Neural progenitor cell (in vitro differentiated cells): ENCODE measurements at regions not wholly inside any gene's neighbourhood (a gene's known extent, or its start where the extent isn't known, plus 50 kb on each side); places are given as distances from the start of the nearest gene placed in this dataset.

Experiments used
- DNase-seq: peaks from one replicate; pipeline ENCODE4 v3.0.0-alpha.2; 2016; ENCODE audit warnings: low spot score
- H2AFZ ChIP-seq: fragments of 200-600 bp; sonication (generic); replicated peaks from 2 replicates; pipeline ENCODE4 v1.6.1; 2016; ENCODE audit warnings: antibody characterized with exemption
- H3F3A ChIP-seq: fragments of 200-600 bp; sonication (generic); 2 replicates; pipeline ENCODE4 v1.6.1; 2016; ENCODE audit warnings: antibody characterized with exemption, low read depth
- H3K27ac ChIP-seq: fragments of 200-600 bp; sonication (generic); 2 replicates; pipeline ENCODE4 v1.5.1; 2016; ENCODE audit warnings: mild to moderate bottlenecking
- H3K27me3 ChIP-seq: fragments of 200-600 bp; sonication (generic); 2 replicates; pipeline ENCODE4 v1.6.1; 2016; ENCODE audit warnings: mild to moderate bottlenecking, moderate library complexity
- H3K36me3 ChIP-seq: fragments of 200-600 bp; sonication (generic); 2 replicates; pipeline ENCODE4 v1.5.1; 2016
- H3K4me1 ChIP-seq: fragments of 200-600 bp; sonication (generic); 2 replicates; pipeline ENCODE4 v1.6.1; 2016; ENCODE audit warnings: mixed run types
- H3K4me2 ChIP-seq: fragments of 200-600 bp; sonication (generic); 2 replicates; pipeline ENCODE4 v1.6.1; 2016
- H3K4me3 ChIP-seq: fragments of 200-600 bp; sonication (generic); 2 replicates; pipeline ENCODE4 v1.5.1; 2016
- H3K79me2 ChIP-seq: fragments of 200-600 bp; sonication (generic); 2 replicates; pipeline ENCODE4 v1.6.1; 2016; ENCODE audit warnings: low read depth
- H3K9ac ChIP-seq: fragments of 200-600 bp; sonication (generic); 2 replicates; pipeline ENCODE4 v1.6.1; 2016
- H3K9me3 ChIP-seq: fragments of 200-600 bp; sonication (generic); 2 replicates; pipeline ENCODE4 v1.5.1; 2016; ENCODE audit warnings: low read depth
- H4K20me1 ChIP-seq: fragments of 200-600 bp; sonication (generic); 2 replicates; pipeline ENCODE4 v1.6.1; 2016; ENCODE audit warnings: low read depth
- H3K27ac Mint-ChIP-seq: 3 replicates; pipeline ENCODE4 v1.8.0; 2021; ENCODE audit warnings: mixed read lengths
- H3K27me3 Mint-ChIP-seq: 2 replicates; pipeline ENCODE4 v1.8.0; 2022; ENCODE audit warnings: low read depth, mild to moderate bottlenecking, inconsistent platforms, moderate library complexity, mixed read lengths; ENCODE audit not compliant: insufficient read depth
- H3K36me3 Mint-ChIP-seq: 3 replicates; pipeline ENCODE4 v1.8.0; 2021; ENCODE audit warnings: mixed read lengths
- H3K4me1 Mint-ChIP-seq: 3 replicates; pipeline ENCODE4 v1.8.0; 2021; ENCODE audit warnings: mixed read lengths
- H3K4me3 Mint-ChIP-seq: 3 replicates; pipeline ENCODE4 v1.8.0; 2021; ENCODE audit warnings: mild to moderate bottlenecking, moderate library complexity, mixed read lengths
- H3K9me3 Mint-ChIP-seq: 3 replicates; pipeline ENCODE4 v1.8.0; 2020; ENCODE audit warnings: mixed read lengths
- CTCF ChIP-seq: fragments of 200-600 bp; sonication (generic); IDR thresholded peaks from 2 replicates; pipeline ENCODE4 v1.5.1; 2017; ENCODE audit warnings: antibody characterized with exemption, mild to moderate bottlenecking
- EZH2 ChIP-seq: fragments of 200-600 bp; sonication (generic); IDR thresholded peaks from 2 replicates; pipeline ENCODE4 v1.6.1; 2017; ENCODE audit warnings: antibody characterized with exemption, mild to moderate bottlenecking, moderate library complexity
- EZH2phosphoT487 ChIP-seq: fragments of 200-600 bp; sonication (generic); IDR thresholded peaks from 2 replicates; pipeline ENCODE4 v1.6.1; 2017; ENCODE audit warnings: antibody characterized with exemption

GRCh38 chrX:155767051-155767875 lies 113.9 kb upstream of the VAMP7 start:
- H3K27me3 ChIP-seq: no peaks in the 10 kb centered on the region
- no peaks in the 10 kb centered on the region for H3K9me3 ChIP-seq
- no peak overlapping the region for H3K27ac Mint-ChIP-seq
- peak overlapping the region; percentile 93 for H2AFZ ChIP-seq
- H3K79me2 ChIP-seq: no peaks in the 10 kb centered on the region
- no peaks in the 10 kb centered on the region for H4K20me1 ChIP-seq
- H3K4me3 ChIP-seq: peak overlapping the region; percentile 55
- no peaks in the 10 kb centered on the region for H3K9me3 Mint-ChIP-seq
- peaks cover 4% of the 10 kb centered on the region for H3K4me1 ChIP-seq
- peaks cover 2% of the 10 kb centered on the region for H3K27me3 Mint-ChIP-seq
- peak overlapping the region; percentile 86 for H3K4me3 Mint-ChIP-seq
- peaks cover 3% of the 10 kb centered on the region for H3K4me1 Mint-ChIP-seq
- no peaks in the 10 kb centered on the region for H3K36me3 Mint-ChIP-seq
- no peaks in the 10 kb centered on the region for H3K36me3 ChIP-seq
- peak; percentile 76 for DNase-seq
- TF ChIP-seq EZH2phosphoT487: no peak
- TF ChIP-seq CTCF: no peak
- TF ChIP-seq EZH2: no peak
- H3K27ac ChIP-seq: no peak overlapping the region
- H3K4me2 ChIP-seq: peak overlapping the region; percentile 78
- H3K9ac ChIP-seq: no peak overlapping the region
- no peaks in the 10 kb centered on the region for H3F3A ChIP-seq

- Histone ChIP-seq H3K4me3 (peak overlapping the region; percentile 55), H3K27ac (no peak overlapping the region), H3K4me2 (peak overlapping the region; percentile 78), H4K20me1 (no peaks in the 10 kb centered on the region), H3K9ac (no peak overlapping the region), H3K36me3 (no peaks in the 10 kb centered on the region), H3K79me2 (no peaks in the 10 kb centered on the region), H2AFZ (peak overlapping the region; percentile 85), H3F3A (no peaks in the 10 kb centered on the region), H3K4me1 (peaks cover 4% of the 10 kb centered on the region), H3K9me3 (peaks cover under 1% of the 10 kb centered on the region), H3K27me3 (no peaks in the 10 kb centered on the region)
- peaks cover 2% of the 10 kb centered on the region for H3K27me3 Mint-ChIP-seq
- no peak for DNase-seq
- H3K27ac Mint-ChIP-seq: no peak overlapping the region
- no peaks in the 10 kb centered on the region for H3K36me3 Mint-ChIP-seq
- peak overlapping the region; percentile 86 for H3K4me3 Mint-ChIP-seq
- H3K4me1 Mint-ChIP-seq: peaks cover 3% of the 10 kb centered on the region
- H3K9me3 Mint-ChIP-seq: no peaks in the 10 kb centered on the region
- TF ChIP-seq EZH2phosphoT487 (no peak), CTCF (no peak), EZH2 (no peak)
These were observed 114.8 kb upstream of the VAMP7 start for GRCh38 chrX:155766321-155766720.

- Mint-ChIP-seq H3K36me3 (no peaks in the 10 kb centered on the region), H3K4me1 (peaks cover 7% of the 10 kb centered on the region), H3K27me3 (no peaks in the 10 kb centered on the region), H3K27ac (no peak overlapping the region), H3K9me3 (peaks cover 2% of the 10 kb centered on the region), H3K4me3 (no peak overlapping the region)
- Histone ChIP-seq H3K27me3 (no peaks in the 10 kb centered on the region), H3K4me3 (no peak overlapping the region), H3K9ac (no peak overlapping the region), H3K4me1 (peaks cover 3% of the 10 kb centered on the region), H3K9me3 (peaks cover 5% of the 10 kb centered on the region), H3K36me3 (no peaks in the 10 kb centered on the region), H3K27ac (no peak overlapping the region), H3F3A (no peaks in the 10 kb centered on the region), H4K20me1 (no peaks in the 10 kb centered on the region), H3K79me2 (no peaks in the 10 kb centered on the region), H3K4me2 (no peak overlapping the region), H2AFZ (no peak overlapping the region)
- DNase-seq: no peak
- TF ChIP-seq EZH2 (no peak), EZH2phosphoT487 (no peak), CTCF (no peak)
These were observed 120.0 kb upstream of the VAMP7 start for GRCh38 chrX:155761185-155761584.
